Hippocampal formation (tissue), 2 donors: ENCODE measurements at regions not wholly inside any gene's neighbourhood (a gene's known extent, or its start where the extent isn't known, plus 50 kb on each side); places are given as distances from the start of the nearest gene placed in this dataset.
"Not testable (repeated sequence)": the region's sequence is repeated elsewhere in the genome, so short reads cannot be mapped to it uniquely, and the experiment has no call there.

Experiments used
- DNase-seq, 2 donors: peaks; one replicate each; lab custom pipeline; 2025; lab: John Stamatoyannopoulos, UW

DNA sequence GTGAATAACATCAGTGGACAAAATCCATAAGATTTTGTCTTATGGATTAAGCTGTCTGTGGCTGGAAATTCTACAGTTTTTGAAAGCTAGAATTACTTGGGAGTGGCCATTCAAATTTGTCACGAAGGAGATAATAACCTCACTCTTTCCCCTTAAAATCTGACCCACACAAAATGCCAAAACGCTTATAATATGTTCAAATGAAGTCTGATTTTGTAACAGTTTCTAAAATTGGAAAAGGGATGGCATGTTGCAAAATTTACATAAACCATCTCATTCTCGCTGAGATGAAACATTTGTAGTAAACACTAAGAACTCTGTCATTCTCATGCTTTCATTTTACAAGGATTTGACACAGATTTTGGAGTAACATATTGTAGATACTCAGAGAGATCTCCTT lies 112.7 kb downstream of the GJA1 start:
- no peak for DNase-seq

GRCh38 chr6:121549736-121550135 lies 114.3 kb downstream of the GJA1 start:
- DNase-seq: no peak

GRCh38 chr6:121550491-121551010 lies 115.1 kb downstream of the GJA1 start:
- no peak for DNase-seq

DNA sequence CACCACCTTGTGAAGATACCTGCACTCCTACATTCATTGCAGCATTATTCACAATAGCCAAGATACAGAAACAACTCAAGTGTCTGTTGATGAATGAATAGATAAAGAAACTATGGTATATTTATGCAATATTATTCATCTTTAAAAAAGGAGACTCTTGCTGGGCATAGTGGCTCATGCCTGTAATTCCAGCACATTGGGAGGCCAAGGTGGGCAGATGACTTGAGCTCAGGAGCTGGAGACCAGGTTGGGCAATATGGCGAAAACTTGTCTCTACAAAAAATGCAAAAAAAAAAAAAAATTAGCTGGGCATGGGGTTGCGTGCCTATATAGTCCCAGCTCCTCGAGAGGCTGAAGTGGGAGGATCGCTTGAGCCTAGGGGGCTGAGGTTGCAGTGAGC lies 119.8 kb downstream of the GJA1 start:
- no peak for DNase-seq

DNA sequence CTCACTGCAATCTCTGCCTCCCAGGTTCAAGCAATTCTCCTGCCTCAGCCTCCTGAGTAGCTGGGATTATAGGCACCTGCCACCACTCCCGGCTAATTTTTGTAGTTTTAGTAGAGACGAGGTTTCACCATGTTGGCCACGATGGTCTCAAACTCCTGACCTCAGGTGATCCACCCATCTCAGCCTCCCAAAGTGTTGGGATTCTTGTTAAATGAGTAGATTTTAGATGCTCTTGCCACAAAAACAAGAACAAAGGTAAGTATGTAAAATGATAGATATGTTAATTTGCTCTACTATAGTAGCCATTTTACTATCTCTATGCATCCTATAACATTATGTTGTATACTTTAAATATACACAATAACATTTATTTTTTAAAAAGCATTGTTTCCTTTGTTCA lies 120.7 kb downstream of the GJA1 start:
- not testable (repeated sequence) for DNase-seq

DNA sequence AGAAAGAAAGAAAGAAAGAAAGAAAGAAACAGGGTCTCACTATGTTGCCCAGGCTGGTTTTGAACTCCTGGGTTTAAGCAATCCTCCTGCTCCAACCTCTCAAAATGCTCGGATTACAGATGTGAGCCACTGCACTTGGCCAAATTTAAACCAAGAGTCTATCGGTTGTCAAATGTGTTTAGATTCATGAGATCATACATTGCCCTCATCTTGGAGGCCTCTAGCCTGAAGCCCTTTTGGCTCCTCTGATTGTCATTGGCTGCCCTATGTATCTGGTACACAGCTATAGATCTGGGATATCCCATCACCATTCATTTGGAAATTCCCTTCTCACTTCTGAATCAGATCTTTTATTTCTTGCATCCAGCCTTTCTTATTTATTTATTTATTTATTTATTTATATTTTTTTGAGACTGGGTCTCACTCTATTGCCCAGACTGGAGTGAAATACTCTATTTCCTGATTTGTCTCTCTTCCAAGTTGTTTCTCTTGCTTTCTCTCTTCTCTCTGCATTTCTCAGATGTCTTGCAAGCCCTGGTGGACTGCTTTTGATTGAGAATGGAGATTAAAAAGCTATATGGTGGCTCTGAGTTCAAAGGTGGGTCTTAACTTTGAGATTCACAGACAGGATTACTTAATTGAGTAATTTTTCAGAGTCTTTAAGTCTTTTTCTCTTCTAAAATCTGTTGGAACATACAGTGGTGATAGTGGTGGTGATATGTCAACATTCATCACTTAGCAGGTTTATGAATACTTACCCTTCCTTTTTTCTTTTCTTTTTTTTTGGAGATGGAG lies 121.9 kb downstream of the GJA1 start:
- no peak for DNase-seq

GRCh38 chr6:121559611-121560269 lies 124.3 kb downstream of the GJA1 start:
- DNase-seq: no peak

DNA sequence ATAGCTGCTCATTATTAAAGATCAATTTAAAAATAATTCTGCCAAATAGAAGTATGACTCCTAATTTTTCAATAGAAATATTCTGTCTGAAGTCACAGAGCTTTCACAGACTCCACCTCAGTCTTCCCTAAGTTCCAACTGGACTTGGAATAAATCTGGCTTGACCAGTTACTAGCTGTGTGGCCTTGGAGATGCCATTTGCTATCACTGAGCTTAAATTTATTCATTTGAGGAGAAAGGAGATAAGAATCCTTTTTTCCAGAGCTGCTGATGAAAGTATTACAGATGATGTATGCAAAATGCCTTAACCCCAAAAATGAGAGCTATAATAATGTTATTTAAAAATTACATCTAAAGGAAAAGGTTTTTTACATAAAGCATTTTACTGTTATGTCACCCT lies 125.0 kb downstream of the GJA1 start:
- no peak for DNase-seq

- DNase-seq: no peak
Measured at GRCh38 chr6:121563286-121563685, 127.8 kb downstream of the GJA1 start.

DNA sequence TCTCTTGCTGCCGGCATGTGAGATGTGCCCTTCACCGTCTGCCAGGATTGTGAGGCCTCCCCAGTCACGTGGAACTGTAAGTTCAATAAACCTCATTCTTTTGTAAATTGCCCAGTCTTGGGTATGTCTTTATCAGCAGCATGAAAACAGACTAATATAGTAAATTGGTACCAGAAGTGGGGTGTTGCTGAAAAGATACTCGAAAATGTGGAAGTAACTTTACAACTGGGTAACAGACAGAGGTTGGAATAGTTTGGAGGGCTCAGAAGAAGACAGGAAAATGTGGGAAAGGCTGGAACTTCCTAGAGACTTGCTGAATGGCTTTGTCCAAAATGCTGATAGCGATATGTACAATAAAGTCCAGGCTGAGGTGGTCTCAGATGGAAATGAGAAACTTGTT lies 129.1 kb downstream of the GJA1 start:
- DNase-seq: not testable (repeated sequence)

DNA sequence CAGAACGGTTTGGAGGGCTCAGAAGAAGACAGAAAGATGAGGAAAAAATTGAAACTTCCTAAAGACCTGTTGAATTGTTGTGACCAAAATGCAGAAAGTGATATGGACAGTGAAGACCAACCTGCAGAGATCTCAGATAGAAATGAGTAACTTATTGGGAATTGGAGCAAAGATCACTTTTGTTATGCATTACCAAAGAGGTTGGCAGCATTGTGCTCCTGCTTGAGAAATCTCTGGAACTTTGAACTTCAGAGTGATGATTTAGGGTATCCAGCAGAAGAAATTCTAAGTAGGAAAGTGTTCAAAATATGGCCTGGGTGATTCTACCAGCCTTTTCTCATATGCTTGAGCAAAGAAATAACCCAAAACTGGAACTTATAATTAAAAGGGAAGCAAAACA lies 136.0 kb downstream of the GJA1 start:
- DNase-seq: no peak

- no peak for DNase-seq
Measured at GRCh38 chr6:121573481-121573880, 138.0 kb downstream of the GJA1 start.

GRCh38 chr6:121578216-121578615 lies 142.8 kb downstream of the GJA1 start:
- DNase-seq: no peak

- DNase-seq: no peak
Measured at GRCh38 chr6:121579478-121579877, 144.0 kb downstream of the GJA1 start.

- DNase-seq: no peak
Measured at GRCh38 chr6:121581327-121581726, 145.9 kb downstream of the GJA1 start.

GRCh38 chr6:121582262-121582661 lies 146.8 kb downstream of the GJA1 start:
- DNase-seq: no peak

DNA sequence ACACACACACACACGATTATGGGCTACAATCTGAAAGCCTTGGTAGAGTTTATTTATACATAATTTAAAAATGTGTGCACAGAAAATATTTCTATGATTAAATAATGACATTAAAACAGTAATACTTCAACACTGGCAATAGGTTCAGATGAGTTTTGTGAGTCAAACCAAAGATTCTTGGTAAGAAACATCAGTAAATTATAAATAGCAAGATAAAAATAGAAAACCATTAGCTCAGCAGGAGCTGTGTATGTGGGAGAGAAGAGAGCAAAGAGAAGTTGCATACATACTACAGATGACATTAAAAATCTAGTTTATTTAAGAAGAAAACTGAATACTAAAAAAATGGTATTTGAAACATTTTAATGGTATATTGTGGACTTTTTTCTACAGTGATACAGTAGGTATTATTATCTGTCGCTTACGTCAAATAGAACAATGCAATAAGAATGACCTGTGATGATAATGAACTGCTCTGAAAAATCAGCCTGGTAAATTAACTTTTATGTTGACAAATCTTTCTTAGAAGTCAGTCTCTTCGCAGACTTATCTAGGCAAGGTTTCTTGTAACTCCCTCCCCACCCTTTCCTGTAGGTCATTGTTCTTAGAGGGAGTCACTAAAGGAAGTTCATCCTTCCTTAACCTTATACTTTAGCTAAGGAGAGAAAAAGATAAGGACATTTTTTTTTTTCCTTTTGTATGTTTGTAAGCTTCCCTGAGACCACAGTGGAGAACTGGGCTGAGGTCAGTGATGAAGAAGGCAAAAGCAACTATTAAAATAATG lies 149.3 kb downstream of the GJA1 start:
- no peak for DNase-seq

GRCh38 chr6:121590438-121590837 lies 155.0 kb downstream of the GJA1 start:
- no peak for DNase-seq

GRCh38 chr6:121590916-121591315 lies 155.5 kb downstream of the GJA1 start:
- DNase-seq: no peak

DNA sequence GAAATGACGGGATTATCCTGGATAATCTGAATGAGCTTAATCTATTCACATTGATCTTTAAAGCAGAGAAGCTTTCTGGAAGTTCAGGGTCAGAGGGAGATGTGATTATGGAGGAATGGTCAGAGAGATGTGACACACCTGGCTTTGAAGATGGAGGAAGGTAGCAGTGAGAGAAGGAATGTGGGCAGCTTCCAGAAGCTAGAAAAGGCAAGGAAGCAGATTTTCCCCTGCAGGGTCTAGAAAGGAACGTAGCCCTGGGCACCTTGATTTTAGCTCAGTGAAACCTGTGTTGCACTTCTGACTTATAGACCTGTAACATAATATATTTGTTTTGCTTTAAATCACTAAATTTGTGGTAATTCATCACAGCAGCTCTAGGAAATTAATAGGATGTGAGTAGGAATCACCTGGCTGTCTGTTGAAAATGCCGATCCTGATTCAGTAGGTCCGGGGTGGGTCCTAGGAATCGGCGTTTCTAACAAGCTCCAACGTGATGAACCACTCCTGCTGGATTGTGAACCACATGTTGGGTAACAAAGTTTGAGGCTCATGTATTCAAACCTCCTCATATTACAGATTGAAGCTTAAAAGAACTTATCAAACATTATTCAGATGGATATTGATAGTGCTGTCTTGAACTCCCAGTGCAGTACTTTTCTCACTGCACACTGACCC lies 157.0 kb downstream of the GJA1 start:
- no peak for DNase-seq

DNA sequence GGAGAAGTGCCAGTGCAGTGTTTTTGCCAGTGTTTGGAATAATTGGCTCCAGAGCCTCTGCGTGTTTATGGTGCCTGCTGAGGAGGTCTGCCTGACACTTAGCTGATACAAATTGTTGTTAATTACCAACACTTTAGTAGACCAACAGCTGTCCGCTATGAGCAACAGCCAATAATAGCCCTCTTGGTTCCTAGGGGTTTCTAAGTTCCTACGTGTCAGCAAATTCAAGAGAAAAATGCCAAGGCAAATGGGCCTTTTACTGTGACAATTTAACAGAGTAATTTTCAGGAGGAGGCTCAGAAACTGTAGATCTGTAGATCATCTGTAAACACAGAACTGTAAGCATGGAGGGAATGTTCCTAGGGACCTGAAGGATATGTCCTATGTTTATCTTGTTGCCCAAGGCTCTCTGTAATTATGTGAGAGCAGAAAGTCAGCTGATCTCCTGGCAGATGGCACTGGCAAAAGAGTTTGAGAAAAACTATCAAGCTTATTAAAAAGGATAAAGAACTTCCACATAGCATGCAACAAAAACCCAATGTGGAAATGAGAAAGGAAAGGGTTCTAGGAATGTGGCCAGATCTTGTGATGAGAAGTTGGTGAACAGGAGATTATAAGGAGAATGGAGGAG lies 157.7 kb downstream of the GJA1 start:
- DNase-seq: no peak

DNA sequence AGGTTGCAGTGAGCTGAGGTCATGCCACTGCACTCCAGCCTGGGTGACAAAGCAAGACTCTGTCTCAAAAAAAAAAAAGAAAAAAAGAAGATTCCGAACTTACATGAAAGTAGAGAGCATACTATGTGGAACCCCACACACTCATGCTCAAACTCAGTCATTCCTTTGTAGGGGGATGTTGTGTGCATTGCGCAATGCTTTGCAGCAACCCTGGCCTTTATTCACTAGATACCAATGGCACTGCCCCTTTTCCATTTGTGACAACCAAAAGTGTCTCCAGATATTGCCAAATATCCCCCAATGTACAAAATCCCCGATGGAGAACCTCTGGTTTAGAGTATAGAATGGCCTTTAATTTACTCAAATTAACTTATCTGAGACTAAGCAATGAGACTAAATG lies 158.6 kb downstream of the GJA1 start:
- DNase-seq: no peak
